HEK293 (cell line): ENCODE measurements at regions not wholly inside any gene's neighbourhood (a gene's known extent, or its start where the extent isn't known, plus 50 kb on each side); places are given as distances from the start of the nearest gene placed in this dataset.

Experiments
- CTCF ChIA-PET: fragments of 350-600 bp; formaldehyde crosslinking; extraction: SDS; loops from one replicate; lab custom pipeline; 2021; ENCODE audit warnings: antibody characterized with exemption; lab: Yijun Ruan, JAX
- POLR2A ChIA-PET: fragments of 300-600 bp; formaldehyde crosslinking; extraction: SDS; loops from one replicate; lab custom pipeline; 2020; ENCODE audit warnings: antibody characterized with exemption, inconsistent platforms; lab: Yijun Ruan, JAX
- H3K27ac ChIP-seq: fragments of 200-500 bp; sonication (Bioruptor generic); 2 replicates; pipeline ENCODE4 v1.5.1; 2014; ENCODE audit warnings: low read depth, low read length, control low read depth, inconsistent platforms; ENCODE audit errors: extremely low read depth
- H3K36me3 ChIP-seq, 2 experiments: fragments of 200-500 bp in 1 of 2; sonication (Bioruptor generic) in 1 of 2; 1 replicate in 1 of 2; 2 replicates in 1 of 2; pipeline ENCODE4 v1.5.1; 2014 to 2017; ENCODE audit warnings: inconsistent platforms in 2 of 2, low read length in 2 of 2; ENCODE audit not compliant: control insufficient read depth in 2 of 2, insufficient read depth in 1 of 2
- H3K4me1 ChIP-seq: fragments of 200-500 bp; sonication (Bioruptor generic); 2 replicates; pipeline ENCODE4 v1.5.1; 2014; ENCODE audit warnings: mild to moderate bottlenecking, low read length, inconsistent platforms; ENCODE audit not compliant: control insufficient read depth, insufficient read depth
- H3K4me3 ChIP-seq: 2 replicates; pipeline ENCODE4 v1.5.1; 2011; ENCODE audit warnings: low read depth, mild to moderate bottlenecking, control low read depth, low read length, moderate library complexity
- H3K9me3 ChIP-seq: fragments of 200-500 bp; sonication (Bioruptor generic); 2 replicates; pipeline ENCODE4 v1.5.1; 2014; ENCODE audit warnings: low read depth, low read length, inconsistent platforms; ENCODE audit not compliant: control insufficient read depth, insufficient read depth
- FEZF1 ChIP-seq: fragments of 450-650 bp; formaldehyde crosslinking; IDR thresholded peaks from 2 replicates; pipeline ENCODE4 v1.5.1; 2016; ENCODE audit warnings: missing biosample characterization, missing genetic modification characterization
- IKZF3 ChIP-seq: fragments of 450-650 bp; IDR thresholded peaks from 2 replicates; pipeline ENCODE4 v1.5.0; 2018; ENCODE audit warnings: missing biosample characterization, mild to moderate bottlenecking, missing genetic modification characterization, moderate library complexity
- MZF1 ChIP-seq: fragments of 450-650 bp; formaldehyde crosslinking; IDR thresholded peaks from 2 replicates; pipeline ENCODE4 v1.5.1; 2017; ENCODE audit warnings: missing biosample characterization, missing genetic modification characterization, borderline replicate concordance
- OSR2 ChIP-seq: fragments of 450-650 bp; formaldehyde crosslinking; IDR thresholded peaks from 2 replicates; pipeline ENCODE4 v1.5.1; 2016; ENCODE audit warnings: missing biosample characterization, missing genetic modification characterization
- SP3 ChIP-seq: fragments of 450-650 bp; formaldehyde crosslinking; IDR thresholded peaks from 2 replicates; pipeline ENCODE4 v1.5.1; 2016; ENCODE audit warnings: missing biosample characterization, missing genetic modification characterization
- YY2 ChIP-seq: fragments of 450-650 bp; formaldehyde crosslinking; IDR thresholded peaks from 2 replicates; pipeline ENCODE4 v1.5.1; 2016; ENCODE audit warnings: missing biosample characterization, missing genetic modification characterization
- ZBTB20 ChIP-seq: fragments of 450-650 bp; formaldehyde crosslinking; IDR thresholded peaks from 2 replicates; pipeline ENCODE4 v1.5.1; 2016; ENCODE audit warnings: missing biosample characterization, missing genetic modification characterization
- ZIC2 ChIP-seq: fragments of 450-650 bp; formaldehyde crosslinking; IDR thresholded peaks from 2 replicates; pipeline ENCODE4 v1.5.1; 2016; ENCODE audit warnings: missing biosample characterization, missing genetic modification characterization
- ZNF112 ChIP-seq: fragments of 450-650 bp; formaldehyde crosslinking; IDR thresholded peaks from 2 replicates; pipeline ENCODE4 v1.5.0; 2017; ENCODE audit warnings: missing biosample characterization, missing genetic modification characterization
- ZNF19 ChIP-seq: fragments of 450-650 bp; formaldehyde crosslinking; IDR thresholded peaks from 2 replicates; pipeline ENCODE4; 2016; ENCODE audit warnings: missing biosample characterization, missing genetic modification characterization, low read depth
- ZNF211 ChIP-seq: fragments of 450-650 bp; formaldehyde crosslinking; IDR thresholded peaks from 2 replicates; pipeline ENCODE4 v1.5.1; 2016; ENCODE audit warnings: low read depth, missing biosample characterization, missing genetic modification characterization
- ZNF239 ChIP-seq: fragments of 450-650 bp; formaldehyde crosslinking; IDR thresholded peaks from 2 replicates; pipeline ENCODE4 v1.5.1; 2016; ENCODE audit warnings: missing biosample characterization, missing genetic modification characterization
- ZNF335 ChIP-seq: fragments of 450-650 bp; formaldehyde crosslinking; conservative IDR thresholded peaks from 2 replicates; pipeline ENCODE4 v1.5.1; 2016; ENCODE audit warnings: missing biosample characterization, missing genetic modification characterization
- ZNF354C ChIP-seq: fragments of 450-650 bp; formaldehyde crosslinking; IDR thresholded peaks from 2 replicates; pipeline ENCODE4 v1.5.1; 2016; ENCODE audit warnings: missing biosample characterization, missing genetic modification characterization, low read depth, borderline replicate concordance
- ZNF670 ChIP-seq: fragments of 450-650 bp; formaldehyde crosslinking; IDR thresholded peaks from 2 replicates; pipeline ENCODE4 v1.5.1; 2016; ENCODE audit warnings: missing biosample characterization, missing genetic modification characterization, low read depth
- ZNF776 ChIP-seq: fragments of 450-650 bp; formaldehyde crosslinking; IDR thresholded peaks from 2 replicates; pipeline ENCODE4 v1.5.0; 2017; ENCODE audit warnings: missing biosample characterization, missing genetic modification characterization, borderline replicate concordance
- TF ChIP-seq, protein P1 (sequence below): fragments of 450-650 bp; formaldehyde crosslinking; IDR thresholded peaks from 2 replicates; pipeline ENCODE4 v1.5.1; 2016; ENCODE audit warnings: missing biosample characterization, missing genetic modification characterization, borderline replicate concordance
- TF ChIP-seq, protein P2 (sequence below): fragments of 450-650 bp; formaldehyde crosslinking; IDR thresholded peaks from 2 replicates; pipeline ENCODE4 v1.5.0; 2017; ENCODE audit warnings: missing biosample characterization, missing genetic modification characterization, borderline replicate concordance
- TF ChIP-seq, protein P3 (sequence below): fragments of 450-650 bp; formaldehyde crosslinking; IDR thresholded peaks from 2 replicates; pipeline ENCODE4 v1.5.1; 2016; ENCODE audit warnings: missing biosample characterization, missing genetic modification characterization
- TF ChIP-seq, protein P4 (sequence below): fragments of 450-650 bp; formaldehyde crosslinking; IDR thresholded peaks from 2 replicates; pipeline ENCODE4 v1.5.1; 2016; ENCODE audit warnings: missing biosample characterization, missing genetic modification characterization, low read depth
- TF ChIP-seq, protein P5 (sequence below): fragments of 450-650 bp; IDR thresholded peaks from 2 replicates; pipeline ENCODE4 v1.5.1; 2018; ENCODE audit warnings: missing biosample characterization, missing genetic modification characterization
- TF ChIP-seq, protein P6 (sequence below): fragments of 450-650 bp; formaldehyde crosslinking; IDR thresholded peaks from 2 replicates; pipeline ENCODE4 v1.5.1; 2017; ENCODE audit warnings: missing biosample characterization, missing genetic modification characterization

DNA sequence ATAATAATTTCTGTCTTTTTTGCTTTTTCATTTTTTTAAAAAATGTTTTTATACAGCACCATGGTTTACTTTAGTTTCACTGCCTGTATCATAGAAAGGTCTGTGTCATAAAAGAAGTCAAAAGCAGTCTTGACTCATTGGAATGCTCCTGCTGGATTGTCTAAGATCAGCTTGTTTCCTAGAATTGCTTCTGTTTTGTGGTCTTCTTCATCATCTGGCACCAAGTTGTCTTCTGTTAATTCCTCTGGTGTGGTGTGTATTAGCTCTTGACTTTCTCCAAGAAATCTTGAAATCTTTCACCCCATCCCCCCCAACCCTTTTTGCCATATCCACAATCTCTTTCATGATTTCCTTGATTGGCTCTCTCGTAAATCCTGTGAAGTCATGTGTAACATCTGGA, 250.3 kb upstream of the CXCL12 start:
- H3K27ac ChIP-seq = no peak overlapping the region
- H3K4me1 ChIP-seq = no peaks in the 10 kb centered on the region
- TF ChIP-seq, protein P1, sequence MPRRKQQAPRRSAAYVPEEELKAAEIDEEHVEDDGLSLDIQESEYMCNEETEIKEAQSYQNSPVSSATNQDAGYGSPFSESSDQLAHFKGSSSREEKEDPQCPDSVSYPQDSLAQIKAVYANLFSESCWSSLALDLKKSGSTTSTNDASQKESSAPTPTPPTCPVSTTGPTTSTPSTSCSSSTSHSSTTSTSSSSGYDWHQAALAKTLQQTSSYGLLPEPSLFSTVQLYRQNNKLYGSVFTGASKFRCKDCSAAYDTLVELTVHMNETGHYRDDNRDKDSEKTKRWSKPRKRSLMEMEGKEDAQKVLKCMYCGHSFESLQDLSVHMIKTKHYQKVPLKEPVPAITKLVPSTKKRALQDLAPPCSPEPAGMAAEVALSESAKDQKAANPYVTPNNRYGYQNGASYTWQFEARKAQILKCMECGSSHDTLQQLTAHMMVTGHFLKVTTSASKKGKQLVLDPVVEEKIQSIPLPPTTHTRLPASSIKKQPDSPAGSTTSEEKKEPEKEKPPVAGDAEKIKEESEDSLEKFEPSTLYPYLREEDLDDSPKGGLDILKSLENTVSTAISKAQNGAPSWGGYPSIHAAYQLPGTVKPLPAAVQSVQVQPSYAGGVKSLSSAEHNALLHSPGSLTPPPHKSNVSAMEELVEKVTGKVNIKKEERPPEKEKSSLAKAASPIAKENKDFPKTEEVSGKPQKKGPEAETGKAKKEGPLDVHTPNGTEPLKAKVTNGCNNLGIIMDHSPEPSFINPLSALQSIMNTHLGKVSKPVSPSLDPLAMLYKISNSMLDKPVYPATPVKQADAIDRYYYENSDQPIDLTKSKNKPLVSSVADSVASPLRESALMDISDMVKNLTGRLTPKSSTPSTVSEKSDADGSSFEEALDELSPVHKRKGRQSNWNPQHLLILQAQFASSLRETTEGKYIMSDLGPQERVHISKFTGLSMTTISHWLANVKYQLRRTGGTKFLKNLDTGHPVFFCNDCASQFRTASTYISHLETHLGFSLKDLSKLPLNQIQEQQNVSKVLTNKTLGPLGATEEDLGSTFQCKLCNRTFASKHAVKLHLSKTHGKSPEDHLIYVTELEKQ (tag by site-specific recombination) = no peak
- no peak for TF ChIP-seq IKZF3
- TF ChIP-seq FEZF1 (tag by site-specific recombination) = no peak
- TF ChIP-seq, protein P2, sequence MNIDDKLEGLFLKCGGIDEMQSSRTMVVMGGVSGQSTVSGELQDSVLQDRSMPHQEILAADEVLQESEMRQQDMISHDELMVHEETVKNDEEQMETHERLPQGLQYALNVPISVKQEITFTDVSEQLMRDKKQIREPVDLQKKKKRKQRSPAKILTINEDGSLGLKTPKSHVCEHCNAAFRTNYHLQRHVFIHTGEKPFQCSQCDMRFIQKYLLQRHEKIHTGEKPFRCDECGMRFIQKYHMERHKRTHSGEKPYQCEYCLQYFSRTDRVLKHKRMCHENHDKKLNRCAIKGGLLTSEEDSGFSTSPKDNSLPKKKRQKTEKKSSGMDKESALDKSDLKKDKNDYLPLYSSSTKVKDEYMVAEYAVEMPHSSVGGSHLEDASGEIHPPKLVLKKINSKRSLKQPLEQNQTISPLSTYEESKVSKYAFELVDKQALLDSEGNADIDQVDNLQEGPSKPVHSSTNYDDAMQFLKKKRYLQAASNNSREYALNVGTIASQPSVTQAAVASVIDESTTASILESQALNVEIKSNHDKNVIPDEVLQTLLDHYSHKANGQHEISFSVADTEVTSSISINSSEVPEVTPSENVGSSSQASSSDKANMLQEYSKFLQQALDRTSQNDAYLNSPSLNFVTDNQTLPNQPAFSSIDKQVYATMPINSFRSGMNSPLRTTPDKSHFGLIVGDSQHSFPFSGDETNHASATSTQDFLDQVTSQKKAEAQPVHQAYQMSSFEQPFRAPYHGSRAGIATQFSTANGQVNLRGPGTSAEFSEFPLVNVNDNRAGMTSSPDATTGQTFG (tag by site-specific recombination) = no peak
- TF ChIP-seq ZNF670 (tag by site-specific recombination) = no peak
- H3K4me3 ChIP-seq = no peak overlapping the region
- POLR2A ChIA-PET = no interaction called here
- no peaks in the 10 kb centered on the region; a peak in 1 of 3 replicates for H3K36me3 ChIP-seq
- CTCF ChIA-PET = no interaction called here
- H3K9me3 ChIP-seq = no peaks in the 10 kb centered on the region

DNA sequence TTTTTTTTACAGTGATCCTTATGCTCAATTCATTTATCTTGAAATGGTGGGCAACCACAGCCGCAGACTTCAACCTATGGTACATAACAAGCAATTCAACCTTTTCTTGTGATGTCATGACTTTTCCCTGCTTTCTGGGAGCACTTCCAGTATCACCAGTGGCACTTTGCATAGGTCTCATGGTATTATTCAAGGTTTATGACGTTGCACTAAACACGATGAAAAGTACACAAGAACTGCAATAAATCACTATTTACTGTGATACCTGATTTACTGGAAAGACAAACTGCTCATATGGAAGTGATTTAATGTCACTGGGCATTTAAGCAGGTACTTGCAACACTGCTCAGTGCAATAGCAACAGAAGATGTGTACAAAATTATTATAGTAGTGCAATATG, 251.7 kb upstream of the CXCL12 start:
- ChIA-PET CTCF (no interaction called here), POLR2A (no interaction called here)
- no peaks in the 10 kb centered on the region; a peak in 1 of 3 replicates for H3K36me3 ChIP-seq
- H3K9me3 ChIP-seq = no peaks in the 10 kb centered on the region
- no peaks in the 10 kb centered on the region for H3K4me1 ChIP-seq
- no peak overlapping the region for H3K4me3 ChIP-seq
- no peak overlapping the region for H3K27ac ChIP-seq
- TF ChIP-seq ZNF354C (tag by site-specific recombination) (no peak), ZNF239 (tag by site-specific recombination) (no peak), ZBTB20 (tag by site-specific recombination) (no peak), ZIC2 (tag by site-specific recombination) (no peak), OSR2 (0 out of 2 replicates have a peak, but pooled peaks have one; percentile 26), FEZF1 (tag by site-specific recombination) (peak; percentile 88), ZNF19 (tag by site-specific recombination) (no peak), YY2 (tag by site-specific recombination) (no peak), ZNF112 (tag by site-specific recombination) (no peak), ZNF211 (no peak), SP3 (tag by site-specific recombination) (no peak), MZF1 (tag by site-specific recombination) (no peak), ZNF776 (tag by site-specific recombination) (no peak), ZNF335 (tag by site-specific recombination) (no peak)
- TF ChIP-seq, protein P3, sequence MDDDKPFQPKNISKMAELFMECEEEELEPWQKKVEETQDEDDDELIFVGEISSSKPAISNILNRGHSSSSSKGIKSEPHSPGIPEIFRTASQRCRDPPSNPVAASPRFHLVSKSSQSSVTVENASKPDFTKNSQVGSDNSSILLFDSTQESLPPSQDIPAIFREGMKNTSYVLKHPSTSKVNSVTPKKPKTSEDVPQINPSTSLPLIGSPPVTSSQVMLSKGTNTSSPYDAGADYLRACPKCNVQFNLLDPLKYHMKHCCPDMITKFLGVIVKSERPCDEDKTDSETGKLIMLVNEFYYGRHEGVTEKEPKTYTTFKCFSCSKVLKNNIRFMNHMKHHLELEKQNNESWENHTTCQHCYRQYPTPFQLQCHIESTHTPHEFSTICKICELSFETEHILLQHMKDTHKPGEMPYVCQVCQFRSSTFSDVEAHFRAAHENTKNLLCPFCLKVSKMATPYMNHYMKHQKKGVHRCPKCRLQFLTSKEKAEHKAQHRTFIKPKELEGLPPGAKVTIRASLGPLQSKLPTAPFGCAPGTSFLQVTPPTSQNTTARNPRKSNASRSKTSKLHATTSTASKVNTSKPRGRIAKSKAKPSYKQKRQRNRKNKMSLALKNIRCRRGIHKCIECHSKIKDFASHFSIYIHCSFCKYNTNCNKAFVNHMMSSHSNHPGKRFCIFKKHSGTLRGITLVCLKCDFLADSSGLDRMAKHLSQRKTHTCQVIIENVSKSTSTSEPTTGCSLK (tag by site-specific recombination) = no peak
- TF ChIP-seq, protein P4, sequence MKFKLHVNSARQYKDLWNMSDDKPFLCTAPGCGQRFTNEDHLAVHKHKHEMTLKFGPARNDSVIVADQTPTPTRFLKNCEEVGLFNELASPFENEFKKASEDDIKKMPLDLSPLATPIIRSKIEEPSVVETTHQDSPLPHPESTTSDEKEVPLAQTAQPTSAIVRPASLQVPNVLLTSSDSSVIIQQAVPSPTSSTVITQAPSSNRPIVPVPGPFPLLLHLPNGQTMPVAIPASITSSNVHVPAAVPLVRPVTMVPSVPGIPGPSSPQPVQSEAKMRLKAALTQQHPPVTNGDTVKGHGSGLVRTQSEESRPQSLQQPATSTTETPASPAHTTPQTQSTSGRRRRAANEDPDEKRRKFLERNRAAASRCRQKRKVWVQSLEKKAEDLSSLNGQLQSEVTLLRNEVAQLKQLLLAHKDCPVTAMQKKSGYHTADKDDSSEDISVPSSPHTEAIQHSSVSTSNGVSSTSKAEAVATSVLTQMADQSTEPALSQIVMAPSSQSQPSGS = peak; percentile 78; the same call in 1 of the 2 replicates
- TF ChIP-seq, protein P5, sequence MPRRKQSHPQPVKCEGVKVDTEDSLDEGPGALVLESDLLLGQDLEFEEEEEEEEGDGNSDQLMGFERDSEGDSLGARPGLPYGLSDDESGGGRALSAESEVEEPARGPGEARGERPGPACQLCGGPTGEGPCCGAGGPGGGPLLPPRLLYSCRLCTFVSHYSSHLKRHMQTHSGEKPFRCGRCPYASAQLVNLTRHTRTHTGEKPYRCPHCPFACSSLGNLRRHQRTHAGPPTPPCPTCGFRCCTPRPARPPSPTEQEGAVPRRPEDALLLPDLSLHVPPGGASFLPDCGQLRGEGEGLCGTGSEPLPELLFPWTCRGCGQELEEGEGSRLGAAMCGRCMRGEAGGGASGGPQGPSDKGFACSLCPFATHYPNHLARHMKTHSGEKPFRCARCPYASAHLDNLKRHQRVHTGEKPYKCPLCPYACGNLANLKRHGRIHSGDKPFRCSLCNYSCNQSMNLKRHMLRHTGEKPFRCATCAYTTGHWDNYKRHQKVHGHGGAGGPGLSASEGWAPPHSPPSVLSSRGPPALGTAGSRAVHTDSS (tag by site-specific recombination) = no peak
- TF ChIP-seq, protein P6, sequence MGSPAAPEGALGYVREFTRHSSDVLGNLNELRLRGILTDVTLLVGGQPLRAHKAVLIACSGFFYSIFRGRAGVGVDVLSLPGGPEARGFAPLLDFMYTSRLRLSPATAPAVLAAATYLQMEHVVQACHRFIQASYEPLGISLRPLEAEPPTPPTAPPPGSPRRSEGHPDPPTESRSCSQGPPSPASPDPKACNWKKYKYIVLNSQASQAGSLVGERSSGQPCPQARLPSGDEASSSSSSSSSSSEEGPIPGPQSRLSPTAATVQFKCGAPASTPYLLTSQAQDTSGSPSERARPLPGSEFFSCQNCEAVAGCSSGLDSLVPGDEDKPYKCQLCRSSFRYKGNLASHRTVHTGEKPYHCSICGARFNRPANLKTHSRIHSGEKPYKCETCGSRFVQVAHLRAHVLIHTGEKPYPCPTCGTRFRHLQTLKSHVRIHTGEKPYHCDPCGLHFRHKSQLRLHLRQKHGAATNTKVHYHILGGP = peak; percentile 72
